H1 (cell line): ENCODE measurements at regions not wholly inside any gene's neighbourhood (a gene's known extent, or its start where the extent isn't known, plus 50 kb on each side); places are given as distances from the start of the nearest gene placed in this dataset.

Experiments
- CTCF ChIA-PET: fragments of 300-600 bp; sonication (Branson Sonifier 250); formaldehyde crosslinking; loops from one replicate; lab custom pipeline; 2021; ENCODE audit not compliant: partially characterized antibody; lab: Charles Lee
- POLR2A ChIA-PET: fragments of 300-600 bp; sonication (Branson Sonifier 250); formaldehyde crosslinking; loops from one replicate; lab custom pipeline; 2021; ENCODE audit warnings: inconsistent platforms; ENCODE audit not compliant: partially characterized antibody; lab: Charles Lee
- DNase-seq, 2 experiments: peaks; one replicate each; pipeline versions ENCODE4 v3.0.0 to v3.0.0-alpha.2; 2010 to 2022; ENCODE audit warnings: low spot score in 2 of 2, low read depth in 1 of 2, mixed read lengths in 1 of 2
- FAIRE-seq: peaks from 2 replicates; lab custom pipeline; 2011; peaks lifted over from hg19 to GRCh38; lab: Jason Lieb, UNC
- H2AFZ ChIP-seq: 2 replicates; pipeline ENCODE4 v1.8.1; 2012; ENCODE audit warnings: low read length, inconsistent platforms
- H2AK5ac ChIP-seq: 2 replicates; pipeline ENCODE4 v1.6.1; 2013; ENCODE audit warnings: low read depth, low read length
- H2BK120ac ChIP-seq: replicated peaks from 2 replicates; pipeline ENCODE3; 2013; ENCODE audit warnings: low read depth, low read length, inconsistent platforms
- H2BK12ac ChIP-seq: 2 replicates; pipeline ENCODE4 v1.6.1; 2013; ENCODE audit warnings: low read depth, low read length
- H2BK15ac ChIP-seq: 2 replicates; pipeline ENCODE4 v1.6.1; 2013; ENCODE audit warnings: low read length
- H2BK20ac ChIP-seq: 2 replicates; pipeline ENCODE4 v1.6.1; 2013; ENCODE audit warnings: low read length
- H2BK5ac ChIP-seq: 2 replicates; pipeline ENCODE4 v1.6.1; 2013; ENCODE audit warnings: low read depth, low read length
- H3K14ac ChIP-seq: 2 replicates; pipeline ENCODE4 v1.6.1; 2013; ENCODE audit warnings: inconsistent platforms; ENCODE audit not compliant: insufficient read length
- H3K18ac ChIP-seq: 2 replicates; pipeline ENCODE4 v1.6.1; 2013; ENCODE audit warnings: low read length; ENCODE audit errors: extremely low read depth
- H3K23ac ChIP-seq: 2 replicates; pipeline ENCODE4 v1.6.1; 2013; ENCODE audit warnings: inconsistent platforms; ENCODE audit not compliant: insufficient read length
- H3K23me2 ChIP-seq: 2 replicates; pipeline ENCODE4 v1.6.1; 2013; ENCODE audit warnings: low read depth, low read length
- H3K27ac ChIP-seq: 2 replicates; pipeline ENCODE4 v1.6.1; 2011; ENCODE audit warnings: low read depth, low read length, inconsistent platforms
- H3K27me3 ChIP-seq, 4 experiments: replicated peaks in 1 of 4; 1 replicate in 1 of 4; 2 replicates in 3 of 4; pipeline versions ENCODE4 v1.6.1 to v1.8.1; 2011 to 2013; ENCODE audit warnings: low read length in 3 of 4, mild to moderate bottlenecking in 3 of 4, inconsistent platforms in 2 of 4, mixed read lengths in 2 of 4, moderate library complexity in 1 of 4; ENCODE audit not compliant: control insufficient read depth in 3 of 4, insufficient read depth in 3 of 4; ENCODE audit errors: extremely low read depth in 1 of 4
- H3K36me3 ChIP-seq, 4 experiments: 2 replicates each; pipeline versions ENCODE4 v1.6.1 to v1.8.1; 2011 to 2013; ENCODE audit warnings: mild to moderate bottlenecking in 4 of 4, low read length in 3 of 4, moderate library complexity in 2 of 4, control low read depth in 1 of 4, inconsistent platforms in 1 of 4; ENCODE audit not compliant: insufficient read depth in 4 of 4, control insufficient read depth in 2 of 4
- H3K4ac ChIP-seq: replicated peaks from 2 replicates; pipeline ENCODE3; 2013; ENCODE audit warnings: low read length, low read depth, mixed read lengths, inconsistent platforms; ENCODE audit not compliant: insufficient read length
- H3K4me1 ChIP-seq, 4 experiments: replicated peaks in 1 of 4; 1 replicate in 1 of 4; 2 replicates in 3 of 4; pipeline versions ENCODE4 v1.6.1 to v1.8.1; 2011 to 2013; ENCODE audit warnings: low read length in 3 of 4, inconsistent platforms in 2 of 4, mixed read lengths in 1 of 4; ENCODE audit not compliant: insufficient read depth in 4 of 4, control insufficient read depth in 3 of 4
- H3K4me2 ChIP-seq, 2 experiments: 2 replicates each; pipeline versions ENCODE4 v1.6.1 to v1.8.1; 2011 to 2013; ENCODE audit warnings: low read depth in 2 of 2, low read length in 2 of 2, control low read depth in 1 of 2, inconsistent platforms in 1 of 2, mild to moderate bottlenecking in 1 of 2; ENCODE audit not compliant: insufficient read depth in 1 of 2
- H3K4me3 ChIP-seq, 4 experiments: fragments of 200-600, 300-600 bp in 1 of 4; sonication (generic), shearing (Covaris generic), sonication (Bioruptor Twin) in 1 of 4; 2 replicates each; pipeline versions ENCODE4 v1.5.1 to v1.8.1; 2011 to 2016; ENCODE audit warnings: low read length in 4 of 4, low read depth in 3 of 4, control low read depth in 2 of 4, inconsistent platforms in 2 of 4, mild to moderate bottlenecking in 2 of 4, mixed read lengths in 1 of 4, moderate library complexity in 1 of 4; ENCODE audit not compliant: insufficient read depth in 2 of 4; ENCODE audit errors: extremely low read depth in 1 of 4
- H3K56ac ChIP-seq: replicated peaks from 2 replicates; pipeline ENCODE3; 2013; ENCODE audit warnings: low read depth, mild to moderate bottlenecking, mixed read lengths, low read length, inconsistent platforms; ENCODE audit not compliant: insufficient read length
- H3K79me1 ChIP-seq: 2 replicates; pipeline ENCODE4 v1.6.1; 2013; ENCODE audit warnings: low read depth, low read length, control low read depth
- H3K79me2 ChIP-seq, 2 experiments: 2 replicates each; pipeline versions ENCODE4 v1.6.1 to v1.8.1; 2012 to 2013; ENCODE audit warnings: low read length in 2 of 2, mild to moderate bottlenecking in 2 of 2, inconsistent platforms in 1 of 2; ENCODE audit not compliant: insufficient read depth in 2 of 2, control insufficient read depth in 1 of 2
- H3K9ac ChIP-seq, 4 experiments: replicated peaks in 1 of 4; 1 replicate in 1 of 4; 2 replicates in 3 of 4; pipeline versions ENCODE4 v1.6.1 to v1.8.1; 2011 to 2013; ENCODE audit warnings: low read depth in 3 of 4, low read length in 3 of 4, control low read depth in 2 of 4, mild to moderate bottlenecking in 2 of 4, moderate library complexity in 2 of 4, inconsistent platforms in 1 of 4; ENCODE audit errors: extremely low read depth in 1 of 4
- H3K9me3 ChIP-seq, 2 experiments: 2 replicates each; pipeline versions ENCODE4 v1.6.1 to v1.8.1; 2012 to 2013; ENCODE audit warnings: mild to moderate bottlenecking in 2 of 2, moderate library complexity in 2 of 2, control low read depth in 1 of 2, inconsistent platforms in 1 of 2, low read depth in 1 of 2, low read length in 1 of 2, mixed read lengths in 1 of 2; ENCODE audit not compliant: insufficient read depth in 2 of 2
- H4K20me1 ChIP-seq, 2 experiments: replicated peaks in 1 of 2; 2 replicates each; pipeline versions ENCODE3 to v1.8.1; 2011 to 2013; ENCODE audit warnings: inconsistent platforms in 2 of 2, low read length in 2 of 2, mild to moderate bottlenecking in 1 of 2; ENCODE audit not compliant: insufficient read depth in 2 of 2, control insufficient read depth in 1 of 2
- H4K5ac ChIP-seq: 2 replicates; pipeline ENCODE4 v1.6.1; 2013; ENCODE audit warnings: low read length, low read depth, mixed read lengths, inconsistent platforms; ENCODE audit not compliant: insufficient read length
- H4K8ac ChIP-seq: 2 replicates; pipeline ENCODE4 v1.8.0; 2013; ENCODE audit warnings: mild to moderate bottlenecking, moderate library complexity, low read length, inconsistent platforms; ENCODE audit not compliant: insufficient read depth; ENCODE audit errors: extremely low read depth
- H4K91ac ChIP-seq: replicated peaks from 2 replicates; pipeline ENCODE3; 2013; ENCODE audit warnings: low read length, mixed read lengths, inconsistent platforms; ENCODE audit not compliant: insufficient read length
- CBX8 ChIP-seq: fragments of 300-800, 300-1000 bp; sonication (generic); IDR thresholded peaks from 2 replicates; pipeline ENCODE4 v1.7.1; 2016; ENCODE audit warnings: low read depth, low read length, borderline replicate concordance
- EGR1 ChIP-seq: IDR thresholded peaks from 2 replicates; pipeline ENCODE4 v1.6.1; 2011; ENCODE audit warnings: low read depth, low read length, borderline replicate concordance
- NANOG ChIP-seq: IDR thresholded peaks from 2 replicates; pipeline ENCODE4 v1.6.1; 2011; ENCODE audit warnings: low read length, low read depth, mild to moderate bottlenecking, inconsistent platforms; ENCODE audit not compliant: insufficient read depth, poor library complexity, severe bottlenecking
- POLR2AphosphoS5 ChIP-seq: IDR thresholded peaks from 2 replicates; pipeline ENCODE4 v1.6.1; 2011; ENCODE audit warnings: low read depth, low read length
- SIX5 ChIP-seq: IDR thresholded peaks from 2 replicates; pipeline ENCODE4 v1.6.1; 2011; ENCODE audit warnings: mild to moderate bottlenecking, low read depth, low read length
- WGBS, 2 experiments: shearing (Covaris generic) in 1 of 2; methylation state at CpG; one replicate each; pipeline versions ENCODE4 v1.1.6 to v1.1.7; 2013 to 2015; ENCODE audit warnings: low lambda C conversion rate in 2 of 2, mixed read lengths in 2 of 2, inconsistent platforms in 1 of 2, low coverage in 1 of 2, missing lambda C conversion rate in 1 of 2; ENCODE audit not compliant: insufficient replicate concordance in 2 of 2, insufficient coverage in 1 of 2, insufficient read length in 1 of 2; ENCODE audit errors: extremely low coverage in 1 of 2, missing lambda C conversion rate in 1 of 2; 5-methylcytosine and 5-hydroxymethylcytosine counted together

DNA sequence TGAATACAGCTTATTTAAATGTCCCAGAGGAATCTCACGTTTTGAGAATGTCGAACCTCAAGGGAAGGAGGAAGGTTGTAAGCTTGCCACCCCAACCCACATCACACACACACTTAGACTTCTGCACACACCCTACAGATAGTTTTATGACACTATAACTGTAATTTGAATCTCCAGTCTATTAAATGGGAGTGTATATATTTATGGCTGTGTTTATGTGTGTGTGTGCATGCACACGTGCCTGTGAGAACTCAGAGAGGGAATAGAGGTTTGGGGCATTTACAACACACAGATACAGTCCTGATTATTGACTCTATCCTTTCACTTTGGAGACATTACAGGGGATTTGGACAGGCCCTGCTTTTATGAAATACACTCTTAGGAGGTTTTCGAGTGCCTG is 171.5 kb upstream of the MAF start:
- 82% methylated on average over 4 of the region's 4 CpGs; no CpG with 5 or more reads in 1 of the 2 experiments for WGBS, 2 experiments
- Histone ChIP-seq H3K23me2 (peaks cover 4% of the 10 kb centered on the region; the same call in 1 of the 2 replicates), H3K9ac (no peak overlapping the region), H3K27me3 (peaks cover 0 to 3% (median 0%) of the 10 kb centered on the region in 4 experiments; a peak in 2 of 7 replicates), H3K14ac (no peak overlapping the region), H2AK5ac (no peak overlapping the region), H3K36me3 (no peaks in the 10 kb centered on the region), H3K79me2 (no peaks in the 10 kb centered on the region), H2AFZ (no peak overlapping the region), H2BK15ac (no peak overlapping the region), H2BK5ac (no peak overlapping the region), H4K20me1 (no peaks in the 10 kb centered on the region), H2BK120ac (no peak overlapping the region), H3K4me2 (no peak overlapping the region), H3K56ac (no peak overlapping the region), H3K18ac (no peak overlapping the region), H4K8ac (no peak overlapping the region), H2BK12ac (no peak overlapping the region), H3K4me1 (peaks cover 2 to 14% (median 7%) of the 10 kb centered on the region in 4 experiments), H4K91ac (no peak overlapping the region), H2BK20ac (no peak overlapping the region), H3K4me3 (no peak overlapping the region), H3K27ac (no peak overlapping the region), H3K4ac (no peak overlapping the region), H4K5ac (no peak overlapping the region), H3K79me1 (no peaks in the 10 kb centered on the region), H3K9me3 (no peaks in the 10 kb centered on the region), H3K23ac (no peak overlapping the region)
- ChIA-PET POLR2A (no interaction called here), CTCF (interaction anchor here (0.6 kb wide), 2 partner anchors 170 to 293 kb away, joined by 3 to 4 read pairs; no protein-coding TSS in a partner anchor)
- FAIRE-seq (no peak), DNase-seq (no peak)
- TF ChIP-seq POLR2AphosphoS5 (no peak), CBX8 (no peak), NANOG (no peak), SIX5 (no peak), EGR1 (no peak)
